Midbrain (tissue), 1 donor: ENCODE measurements at regions not wholly inside any gene's neighbourhood (a gene's known extent, or its start where the extent isn't known, plus 50 kb on each side); places are given as distances from the start of the nearest gene placed in this dataset.
"Not testable (repeated sequence)": the region's sequence is repeated elsewhere in the genome, so short reads cannot be mapped to it uniquely, and the experiment has no call there.

Experiments used
- DNase-seq: peaks from one replicate; lab custom pipeline; 2025; lab: John Stamatoyannopoulos, UW

DNA sequence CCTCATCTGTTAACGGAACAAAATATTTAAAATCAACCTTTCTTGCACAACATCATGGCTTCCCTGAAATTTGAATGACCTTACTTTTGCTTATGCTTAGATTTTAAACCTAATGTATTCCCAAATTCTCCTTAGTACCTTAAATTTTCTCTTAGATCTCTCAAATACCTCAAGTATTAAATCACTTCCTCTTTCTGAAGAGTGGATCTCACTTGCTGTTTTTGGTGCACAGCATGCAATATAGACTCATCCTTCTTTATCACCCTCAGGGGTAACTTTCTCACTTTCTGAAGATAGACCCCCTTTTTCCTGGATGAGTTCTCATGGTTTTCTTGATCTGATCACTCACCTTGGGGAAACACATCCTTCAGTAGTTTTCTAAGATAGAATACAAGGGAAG is 871.7 kb downstream of the DACH1 start:
- DNase-seq = no peak

DNA sequence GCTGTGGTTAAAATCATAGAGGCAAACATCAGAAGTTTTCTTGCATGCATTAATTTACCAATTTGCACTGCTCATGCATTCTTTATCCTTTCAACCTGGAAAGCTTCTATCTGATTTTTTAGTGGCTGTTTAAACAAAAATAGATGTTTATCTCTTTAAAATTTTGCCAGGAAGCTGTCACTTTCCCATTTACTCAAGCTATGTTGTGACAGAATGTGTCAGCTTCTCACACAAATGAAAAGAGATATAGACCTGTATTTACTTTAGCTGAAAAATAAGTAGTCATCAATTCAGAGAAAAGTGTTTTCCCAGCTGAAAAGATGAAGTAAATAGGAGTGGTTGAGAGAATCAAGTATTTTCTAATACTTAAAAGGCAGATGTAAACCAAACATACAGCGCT is 872.8 kb downstream of the DACH1 start:
- DNase-seq = no peak

DNA sequence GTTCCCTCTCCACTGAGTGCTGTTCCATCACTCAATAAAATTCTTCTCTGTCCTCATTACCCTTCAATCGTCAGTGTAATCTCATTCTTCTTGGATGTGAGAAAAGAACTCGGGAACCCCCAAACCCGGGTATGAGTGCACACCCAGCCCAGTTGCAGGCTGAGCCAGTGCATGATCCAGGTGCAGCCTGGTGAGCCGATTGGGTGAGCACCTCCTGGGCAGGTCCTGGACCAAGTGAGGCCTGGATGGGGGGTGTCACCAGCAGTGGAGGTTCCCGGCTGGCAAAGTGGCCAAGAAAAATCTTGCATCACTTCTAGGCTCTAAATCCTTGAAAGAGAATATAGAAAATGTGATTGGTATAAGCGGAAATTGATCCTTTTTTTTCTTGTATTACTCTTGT is 878.8 kb upstream of the KLHL1 start:
- no peak for DNase-seq

DNA sequence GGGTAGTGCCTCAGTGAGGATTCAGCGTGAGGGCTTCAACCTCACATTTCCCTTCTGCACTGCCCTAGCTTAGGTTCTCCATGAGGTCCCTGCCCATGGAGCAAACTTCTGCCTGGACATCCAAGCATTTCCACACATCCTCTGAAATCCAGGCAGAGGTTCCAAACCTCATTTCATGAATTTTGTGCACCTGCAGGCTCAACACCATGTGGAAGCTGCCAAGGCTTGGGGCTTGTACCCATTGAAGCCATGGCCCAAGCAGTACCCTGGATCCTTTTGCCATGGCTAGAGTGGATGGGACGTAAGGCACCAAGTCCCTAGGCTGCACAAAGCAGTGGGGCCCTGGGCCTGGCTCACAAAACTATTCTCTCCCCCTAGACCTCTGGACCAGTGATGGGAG is 877.1 kb upstream of the KLHL1 start:
- DNase-seq = no peak

DNA sequence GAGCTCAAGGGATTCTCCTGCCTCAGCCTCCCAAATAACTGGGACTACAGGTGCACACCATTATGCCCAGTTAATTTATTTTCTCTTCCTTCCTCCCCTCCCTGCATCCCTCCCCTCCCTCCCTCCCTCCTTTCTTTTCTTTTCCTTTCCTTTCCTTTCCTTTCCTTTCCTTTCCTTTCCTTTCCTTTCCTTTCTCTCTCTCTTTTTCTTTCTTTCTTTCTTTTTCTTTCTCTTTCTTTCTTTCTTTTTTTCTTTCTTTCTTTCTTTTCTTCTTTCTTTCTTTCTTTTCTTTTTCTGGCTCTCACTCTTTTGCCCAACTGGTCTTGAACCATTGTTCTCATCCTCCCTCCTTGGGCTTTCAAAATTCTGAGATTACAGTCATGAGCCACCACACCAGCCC is 873.0 kb upstream of the KLHL1 start:
- DNase-seq = not testable (repeated sequence)

DNA sequence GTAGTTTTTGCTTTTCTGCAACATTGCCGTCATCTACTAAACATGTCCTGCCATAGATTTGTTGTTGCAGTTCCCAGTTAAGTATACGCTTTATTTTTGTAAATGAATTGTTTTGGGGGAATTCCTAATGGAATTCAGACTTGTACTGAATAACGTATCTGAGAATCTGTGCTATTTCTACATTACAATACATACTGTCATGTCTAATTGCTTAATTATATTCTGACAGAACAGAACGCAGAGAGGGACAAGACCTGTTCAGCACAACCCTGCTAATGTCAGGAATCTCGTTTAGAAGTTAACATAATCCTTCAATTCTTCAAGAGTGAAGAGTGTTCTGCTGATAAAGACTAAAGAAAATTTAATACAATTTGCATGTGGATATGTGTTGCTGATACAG is 861.1 kb upstream of the KLHL1 start:
- DNase-seq = no peak

DNA sequence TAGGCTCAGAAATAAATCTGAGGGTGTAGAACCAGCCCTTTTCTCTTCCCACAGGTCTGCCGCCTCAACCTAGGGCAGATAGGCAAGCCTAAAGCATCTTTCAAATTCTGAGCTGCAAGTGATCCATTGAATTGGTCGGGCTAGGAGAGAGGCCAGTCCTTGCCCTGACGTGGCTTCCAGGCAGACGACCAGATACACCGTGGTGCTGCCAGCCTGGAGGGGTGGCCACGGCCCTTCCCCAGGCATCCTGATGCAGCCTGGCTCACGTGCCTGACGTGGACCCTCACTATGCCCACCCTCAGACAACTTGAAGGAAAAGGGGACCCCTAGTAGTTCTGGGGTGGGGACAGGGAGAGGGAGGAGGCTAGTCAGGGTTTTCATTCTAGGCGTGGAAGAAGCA is 859.3 kb upstream of the KLHL1 start:
- no peak for DNase-seq

DNA sequence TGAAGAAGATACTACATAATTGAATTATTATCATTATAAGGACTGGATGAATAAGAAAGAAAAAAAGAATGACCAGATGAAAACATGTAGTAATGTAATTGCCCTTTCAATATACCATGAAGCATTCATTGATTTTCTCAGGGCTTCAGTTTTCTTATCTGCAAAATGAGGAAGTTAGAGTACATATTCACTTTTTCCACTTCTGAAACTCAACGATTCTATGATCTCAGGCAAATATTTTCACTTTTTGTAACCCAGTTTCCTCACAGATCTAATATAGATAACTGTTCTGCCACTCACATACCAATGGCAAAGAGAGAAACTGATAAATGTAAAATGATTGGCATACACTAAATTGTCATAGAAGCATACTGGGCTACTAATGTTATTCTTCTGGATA is 856.6 kb upstream of the KLHL1 start:
- no peak for DNase-seq

DNA sequence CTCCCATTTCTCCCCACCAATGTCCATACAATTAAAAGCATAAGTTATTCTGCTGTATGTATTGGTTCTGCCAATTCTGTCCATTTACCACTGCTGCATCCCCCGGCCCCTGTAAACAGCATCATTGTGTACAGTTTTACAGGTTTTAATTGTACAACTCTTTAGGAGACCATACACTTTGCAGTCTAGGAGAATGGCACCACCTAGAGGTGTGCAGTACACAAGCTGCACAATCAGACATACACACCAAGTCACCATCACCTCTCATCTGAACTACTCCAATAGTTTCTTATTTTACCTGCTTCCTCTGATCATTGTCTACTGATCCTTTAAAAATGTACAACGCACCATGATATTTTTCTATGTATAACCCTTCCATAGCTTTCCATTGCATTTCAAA is 855.9 kb upstream of the KLHL1 start:
- no peak for DNase-seq

DNA sequence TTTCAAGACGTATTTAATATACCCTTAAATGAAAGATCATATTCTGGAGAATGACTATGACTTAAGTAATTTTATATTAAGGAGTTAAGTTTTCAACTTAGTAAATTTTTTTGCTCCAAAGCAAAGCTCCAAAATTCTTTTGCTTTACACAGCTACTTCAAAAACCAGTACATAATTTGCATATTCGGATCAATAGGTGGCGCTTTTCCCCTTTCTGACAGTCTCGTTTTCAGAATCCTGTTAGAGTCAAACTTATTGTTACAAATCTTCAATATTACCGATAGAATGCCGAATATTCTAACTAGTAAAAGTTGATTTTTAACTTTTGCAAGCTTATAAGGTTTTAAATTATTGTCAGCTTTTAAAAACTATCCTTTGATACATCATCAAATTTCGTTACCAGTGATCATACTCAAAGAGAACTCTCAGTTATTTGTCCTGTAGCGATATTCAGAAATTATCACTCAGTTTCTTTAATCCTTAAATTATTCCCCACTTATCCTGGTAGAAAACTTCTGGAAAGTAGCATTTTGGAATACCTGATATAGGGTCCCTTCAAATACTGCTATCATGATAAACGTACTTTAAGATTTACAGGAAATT is 852.7 kb upstream of the KLHL1 start:
- DNase-seq = peak; percentile 54

DNA sequence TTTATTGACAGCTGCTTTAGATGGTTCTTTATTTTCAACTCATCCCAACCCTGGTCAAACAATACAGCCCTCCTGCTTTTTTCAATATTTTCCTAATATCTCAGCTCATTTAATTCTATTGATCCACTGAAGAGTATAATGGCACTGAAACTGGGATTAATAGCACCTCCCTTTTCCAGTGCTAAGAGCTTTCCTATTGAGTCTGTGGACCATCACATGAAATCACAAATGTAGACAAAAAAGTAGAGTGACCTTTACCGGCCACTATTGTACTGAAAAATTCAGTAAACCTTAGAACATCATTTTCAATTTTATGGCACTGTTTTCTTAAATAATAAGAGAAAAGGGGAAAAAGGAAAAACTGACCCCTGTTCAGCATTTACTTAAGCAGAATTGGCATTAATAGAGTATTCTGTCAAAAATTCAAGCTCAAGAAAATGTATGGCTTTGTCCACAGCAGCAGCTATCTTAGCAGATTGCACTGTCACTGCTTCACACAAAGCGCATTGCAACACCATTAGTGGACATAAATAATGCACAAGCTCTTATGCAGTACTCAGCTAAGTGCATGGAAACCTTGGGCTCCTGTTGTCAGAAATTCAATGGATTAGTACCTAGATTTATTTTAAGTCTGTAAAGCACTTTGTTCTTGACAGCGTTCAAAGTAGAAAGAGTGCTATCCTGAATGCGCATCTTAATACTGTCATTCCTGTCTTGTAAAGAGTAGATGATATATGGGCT is 851.0 kb upstream of the KLHL1 start:
- DNase-seq = no peak

DNA sequence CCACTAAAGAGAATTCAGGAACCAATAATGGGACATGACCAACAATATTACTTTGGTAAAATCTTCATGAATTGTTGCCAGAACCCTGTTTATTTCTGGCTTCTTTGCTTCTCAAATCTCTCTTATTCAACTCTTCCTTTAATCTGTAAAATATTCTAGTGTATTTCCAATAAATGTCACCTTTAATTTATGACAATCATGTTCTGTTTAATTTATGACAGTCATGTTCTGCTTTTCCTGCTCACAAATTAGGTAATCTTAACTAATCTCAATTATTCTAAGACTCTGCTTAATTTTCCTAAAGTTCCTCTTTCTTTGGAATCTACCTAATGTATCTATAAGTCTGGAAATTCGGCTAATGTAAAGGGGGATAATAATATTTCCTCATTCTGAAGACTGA is 847.6 kb upstream of the KLHL1 start:
- no peak for DNase-seq

DNA sequence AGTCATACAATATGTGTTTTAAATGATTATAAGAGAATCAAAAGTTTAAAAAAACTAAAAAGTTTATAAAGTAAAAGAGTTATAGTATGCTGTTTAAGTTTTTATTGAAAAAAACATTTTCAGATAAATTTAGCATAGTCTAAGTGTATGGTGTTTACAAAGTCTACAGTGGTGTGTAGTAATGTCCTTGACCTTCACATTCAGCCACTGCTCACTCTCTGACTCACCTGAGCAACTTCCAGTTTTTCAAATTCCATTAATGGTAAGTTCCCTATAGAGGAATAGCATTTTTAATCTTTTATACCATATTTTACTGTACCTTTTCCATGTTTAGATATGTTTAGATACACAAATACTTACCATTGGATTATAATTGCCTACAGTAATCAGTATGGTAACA is 842.4 kb upstream of the KLHL1 start:
- DNase-seq = no peak

DNA sequence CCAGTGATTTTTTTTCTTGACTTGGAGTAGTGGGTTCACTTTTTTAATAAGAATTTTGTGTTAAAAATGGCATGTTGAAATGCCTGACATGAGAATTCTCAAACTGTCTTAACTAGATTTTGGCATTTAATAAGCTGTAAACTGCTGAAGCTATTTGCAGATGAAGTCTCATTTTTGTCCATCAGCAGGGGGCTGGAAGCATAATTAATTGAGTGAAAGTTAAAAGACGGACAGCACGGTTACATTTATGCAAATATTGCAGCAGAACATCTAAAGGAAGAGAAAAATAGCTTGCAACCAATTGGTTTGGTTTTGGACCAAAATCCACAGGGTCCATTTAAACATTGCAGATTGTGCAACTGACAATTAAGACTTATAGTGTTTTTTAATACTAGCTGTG is 837.3 kb upstream of the KLHL1 start:
- DNase-seq = no peak

DNA sequence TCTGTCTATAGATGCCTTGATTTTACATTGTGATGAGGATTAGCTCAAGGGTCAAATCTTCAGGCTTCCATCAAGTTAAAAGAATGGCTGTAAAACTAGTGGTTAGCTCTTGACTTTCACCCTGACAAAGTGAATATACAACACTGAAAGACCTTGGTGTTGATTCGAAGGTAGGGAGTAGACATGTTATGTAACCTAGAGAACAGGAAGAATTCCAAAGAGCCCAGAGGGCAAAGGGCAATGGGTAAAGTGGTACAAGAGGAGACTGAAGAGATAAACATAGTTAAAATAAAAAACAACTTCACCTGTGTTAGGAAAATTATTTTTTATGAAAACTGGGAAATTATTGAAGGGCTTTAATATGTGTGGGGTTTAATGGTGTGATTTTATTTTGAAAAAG is 833.2 kb upstream of the KLHL1 start:
- DNase-seq = no peak

DNA sequence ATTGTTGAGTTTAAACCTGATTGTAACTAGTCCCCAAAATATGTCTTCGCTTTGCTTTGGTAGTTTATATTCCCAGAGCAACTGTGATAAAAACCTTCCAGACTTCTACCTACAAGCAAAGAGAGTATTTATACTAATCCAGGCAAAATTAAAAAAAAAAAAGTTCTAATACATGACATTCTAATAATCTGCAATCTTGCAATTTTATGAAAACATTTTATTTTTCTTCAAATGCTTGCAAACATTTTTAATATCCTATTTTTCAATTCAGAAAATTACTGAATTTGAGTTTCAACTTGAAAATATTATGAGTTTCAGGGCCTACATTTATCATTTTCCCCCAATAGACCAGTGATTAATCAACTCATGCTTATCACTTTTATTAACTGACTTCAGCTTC is 830.2 kb upstream of the KLHL1 start:
- no peak for DNase-seq

DNA sequence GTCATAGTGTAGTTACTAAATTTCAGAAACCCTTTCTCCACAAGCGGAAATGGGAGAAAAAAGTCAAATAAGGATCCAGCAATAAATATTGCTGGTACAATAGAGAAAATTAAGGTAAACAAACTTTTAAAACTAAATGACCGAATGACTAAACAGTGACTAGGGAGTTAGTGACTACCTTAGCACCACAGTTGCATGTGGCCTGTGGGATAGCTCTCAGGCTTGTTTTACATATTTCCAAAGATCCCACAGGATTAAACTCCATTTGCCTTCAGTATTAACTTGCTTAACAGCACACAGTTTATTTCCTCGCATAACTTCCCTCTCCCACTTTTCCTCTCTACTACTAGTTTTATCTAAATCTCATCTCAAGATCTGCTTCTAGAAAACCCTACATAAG is 824.3 kb upstream of the KLHL1 start:
- no peak for DNase-seq

DNA sequence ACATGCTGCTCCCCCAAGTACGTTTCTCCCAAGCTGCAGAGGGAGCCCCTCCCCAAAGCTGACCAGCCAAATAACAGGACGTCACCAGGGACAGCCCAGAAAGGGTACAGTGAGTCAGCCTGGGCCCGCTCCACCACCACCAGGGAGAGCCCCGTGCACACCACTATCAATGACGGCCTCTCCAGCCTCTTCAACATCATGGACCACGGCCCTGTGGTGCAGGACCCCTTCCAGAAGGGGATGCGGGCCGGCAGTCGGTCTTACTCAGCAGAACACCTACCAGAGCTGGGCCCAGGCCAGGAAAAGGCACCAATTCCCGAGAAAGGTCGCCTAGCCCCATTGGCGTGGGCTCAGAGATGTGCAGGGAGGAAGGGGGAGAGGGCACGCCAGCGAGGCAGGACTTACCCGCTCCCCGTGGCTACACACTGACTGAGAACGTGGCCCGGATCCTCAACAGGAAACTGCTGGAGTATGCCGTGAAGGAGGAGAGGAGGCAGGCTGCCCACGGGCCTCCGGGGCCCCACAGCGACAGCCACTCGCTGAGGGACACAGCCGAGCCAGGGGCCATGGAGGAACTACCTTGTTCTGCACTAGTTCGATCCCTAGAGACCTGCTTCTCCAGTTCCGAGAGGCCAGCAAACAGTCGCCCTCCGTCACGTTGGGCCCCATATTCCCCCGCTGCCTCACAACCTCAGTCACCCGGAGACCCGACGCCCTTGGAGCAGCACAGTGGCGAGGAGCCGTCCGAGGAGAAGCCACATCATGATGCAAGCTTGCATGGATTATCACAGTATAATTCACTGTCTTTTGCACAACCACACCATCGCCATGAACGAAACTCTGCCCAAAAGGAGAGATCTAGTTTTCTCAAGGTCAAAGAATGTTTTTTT is 815.9 kb upstream of the KLHL1 start:
- no peak for DNase-seq

DNA sequence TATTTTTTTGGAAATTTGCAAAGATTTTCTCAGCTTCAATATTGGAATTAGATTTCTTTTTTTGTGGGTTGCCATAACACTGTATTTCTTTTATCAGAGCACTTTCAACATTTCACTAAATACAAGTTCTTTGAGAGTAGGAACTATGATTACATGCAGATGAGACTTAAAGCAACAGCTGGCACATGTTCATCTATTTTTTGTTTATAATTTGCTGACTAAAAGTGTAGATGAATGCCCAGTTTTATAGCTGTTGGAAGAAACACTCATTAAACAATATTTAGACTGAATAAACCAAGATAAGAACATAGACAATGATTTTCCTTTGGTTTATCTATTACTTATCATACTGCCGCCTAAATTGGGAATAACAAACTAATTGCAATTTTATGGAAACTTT is 803.0 kb upstream of the KLHL1 start:
- no peak for DNase-seq

DNA sequence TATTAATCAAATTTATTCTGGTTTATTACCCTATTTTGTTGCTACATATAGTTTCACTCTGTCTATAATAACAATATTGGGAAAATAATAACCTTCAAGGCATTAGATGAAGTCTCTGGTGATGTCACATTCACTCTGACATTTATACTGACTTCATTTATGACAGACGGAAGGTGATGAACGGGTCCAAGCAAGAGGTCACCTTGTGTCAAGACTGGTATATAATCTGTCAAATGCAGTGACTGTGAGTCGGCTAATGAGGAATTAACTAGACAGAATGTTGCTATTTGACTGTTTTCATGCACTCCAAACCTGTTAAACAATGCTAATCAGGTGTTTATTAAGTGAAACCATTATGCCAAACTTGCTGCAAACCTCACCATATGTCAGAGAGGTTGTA is 800.5 kb upstream of the KLHL1 start:
- no peak for DNase-seq

DNA sequence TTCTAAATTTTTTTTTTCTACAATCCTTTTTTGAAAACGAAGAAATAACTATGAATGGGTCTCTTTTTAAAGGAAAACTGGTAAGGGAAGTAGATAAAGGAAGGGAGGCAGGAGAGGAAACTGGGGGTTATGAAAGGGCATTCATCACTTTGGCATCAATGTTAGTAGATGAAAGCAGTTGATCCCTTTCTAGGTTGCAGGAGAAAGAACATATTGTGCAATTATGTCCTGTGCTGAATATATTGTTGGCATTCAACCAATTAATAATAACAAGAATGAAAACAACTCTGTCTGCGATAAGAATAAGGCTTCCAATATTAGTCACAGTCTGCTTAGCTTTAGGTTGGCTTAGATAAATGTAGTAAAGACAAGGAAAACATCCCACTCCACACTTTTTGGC is 796.8 kb upstream of the KLHL1 start:
- no peak for DNase-seq

DNA sequence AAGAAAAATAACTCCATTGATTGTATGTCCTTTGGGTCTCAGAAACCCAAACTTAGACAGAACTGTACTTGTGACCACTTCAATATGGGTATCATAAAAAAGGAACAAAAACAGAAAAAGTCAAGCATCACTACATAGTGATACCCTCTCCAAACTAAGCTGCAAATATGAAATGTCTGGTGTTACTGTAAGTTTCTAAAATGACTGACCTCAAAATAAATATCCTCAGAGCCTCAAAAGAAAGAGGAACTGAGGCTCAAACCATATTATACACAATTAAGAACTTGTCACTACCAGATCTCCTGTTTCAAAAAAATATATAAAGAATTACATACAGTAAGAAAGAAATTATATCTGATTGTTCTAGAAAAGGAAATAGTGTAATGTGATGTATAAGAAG is 787.9 kb upstream of the KLHL1 start:
- no peak for DNase-seq

DNA sequence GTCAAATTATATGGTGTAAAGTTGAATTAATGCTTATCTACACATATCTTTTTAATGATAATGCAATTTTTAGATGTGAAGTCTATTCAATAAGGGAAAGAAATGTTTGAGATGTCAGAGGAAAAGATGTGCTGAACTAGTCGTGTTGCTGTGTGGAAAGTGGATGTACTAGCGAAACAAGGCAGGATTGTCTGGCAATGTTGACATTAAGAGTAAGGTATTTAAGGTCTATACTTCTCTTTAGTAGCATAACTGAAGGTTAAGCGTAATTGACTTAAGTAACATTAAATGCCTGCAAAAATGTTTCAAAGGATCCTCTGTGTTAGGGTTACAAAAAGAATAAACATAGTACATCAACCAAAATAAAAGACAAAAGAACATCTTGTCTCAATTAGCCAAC is 787.3 kb upstream of the KLHL1 start:
- no peak for DNase-seq
